ENCODE measurements at regions not wholly inside any gene's neighbourhood (a gene's known extent, or its start where the extent isn't known, plus 50 kb on each side); places are given as distances from the start of the nearest gene placed in this dataset.

DNA sequence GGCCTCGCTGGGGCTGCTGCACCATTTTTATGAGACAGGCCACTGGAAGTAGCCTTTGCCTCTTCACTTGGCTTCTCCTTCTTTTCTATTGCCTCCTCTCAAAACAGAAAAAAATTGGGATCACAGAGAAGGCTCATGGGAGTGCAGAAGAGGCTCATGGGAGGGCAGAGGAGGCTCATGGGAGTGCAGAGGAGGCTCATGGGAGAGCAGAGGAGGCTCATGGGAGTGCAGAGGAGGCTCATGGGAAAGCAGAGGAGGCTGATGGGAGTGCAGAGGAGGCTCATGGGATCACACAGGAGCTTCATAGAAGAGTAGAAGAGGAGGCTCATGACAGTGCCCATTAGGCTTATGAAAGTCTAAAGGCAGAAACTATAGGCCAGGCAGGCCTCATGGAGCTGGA, 211.2 kb downstream of the IRF8 start:
- DNase-seq (ENCODE audit: low read depth), result no peak

DNA sequence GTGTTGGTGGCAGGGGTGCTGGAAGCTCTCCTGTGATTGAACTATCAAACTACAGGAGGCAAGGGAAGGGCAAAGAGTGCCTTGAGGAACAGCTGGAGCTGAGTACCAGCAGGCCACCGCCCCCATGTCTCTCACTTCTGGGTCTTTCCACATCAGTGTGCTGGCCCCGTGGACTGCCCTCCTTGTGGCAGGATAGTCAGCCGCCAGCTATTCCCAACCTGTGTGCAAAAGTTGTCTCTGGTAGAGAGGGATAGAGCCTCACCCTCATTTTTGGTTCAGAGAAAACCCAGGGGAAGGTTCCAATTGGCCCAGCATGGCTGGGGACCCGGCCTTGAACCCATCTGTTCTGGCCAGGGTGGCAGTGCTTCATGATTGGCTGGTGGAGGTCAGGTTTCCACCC, 211.8 kb downstream of the IRF8 start:
- no peak for DNase-seq (ENCODE audit: low read depth)

DNA sequence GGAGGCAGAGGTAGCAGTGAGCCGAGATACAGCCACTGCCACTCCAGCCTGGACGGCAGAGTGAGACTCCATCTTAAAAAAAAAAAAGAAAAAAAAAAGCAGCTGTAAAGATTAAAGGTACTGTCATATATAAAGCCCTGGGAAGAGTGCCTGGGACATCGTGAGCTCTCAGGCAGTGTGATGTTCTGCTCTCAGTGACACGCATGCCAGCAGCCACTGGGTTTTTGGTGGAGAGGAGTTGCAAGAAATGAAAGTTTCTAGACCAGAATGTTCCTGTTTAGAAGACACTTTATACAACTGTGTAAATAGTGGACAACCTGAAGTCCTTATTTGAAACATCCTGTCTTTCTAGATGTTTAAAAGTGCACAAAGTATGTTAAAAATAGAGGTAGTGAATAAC, 213.2 kb downstream of the IRF8 start:
- no peak for DNase-seq (ENCODE audit: low read depth)

- no peak for DNase-seq (ENCODE audit: low read depth)
Observed at GRCh38 chr16:86117235-86117634, 218.3 kb downstream of the IRF8 start.

DNA sequence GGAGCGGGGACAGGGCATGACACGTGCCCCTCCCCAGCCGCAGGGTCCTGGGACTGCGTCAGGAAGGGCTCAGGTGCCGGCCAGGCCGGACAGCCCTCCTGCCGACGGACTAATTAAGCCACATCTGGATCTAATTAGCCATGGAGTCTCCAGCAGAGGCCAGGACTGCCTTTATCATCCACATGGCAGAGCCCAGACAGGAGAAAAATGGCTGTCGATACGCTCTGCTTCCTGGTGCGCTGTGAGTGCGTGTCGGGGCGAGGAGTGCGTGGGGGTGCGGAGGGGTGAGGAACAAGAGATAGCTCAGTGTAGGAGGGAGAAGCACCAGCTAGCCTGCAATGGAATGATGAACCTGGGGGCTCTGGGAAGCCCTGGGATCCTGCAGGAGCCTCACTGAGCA, 218.8 kb downstream of the IRF8 start:
- DNase-seq (ENCODE audit: low read depth), result no peak

DNA sequence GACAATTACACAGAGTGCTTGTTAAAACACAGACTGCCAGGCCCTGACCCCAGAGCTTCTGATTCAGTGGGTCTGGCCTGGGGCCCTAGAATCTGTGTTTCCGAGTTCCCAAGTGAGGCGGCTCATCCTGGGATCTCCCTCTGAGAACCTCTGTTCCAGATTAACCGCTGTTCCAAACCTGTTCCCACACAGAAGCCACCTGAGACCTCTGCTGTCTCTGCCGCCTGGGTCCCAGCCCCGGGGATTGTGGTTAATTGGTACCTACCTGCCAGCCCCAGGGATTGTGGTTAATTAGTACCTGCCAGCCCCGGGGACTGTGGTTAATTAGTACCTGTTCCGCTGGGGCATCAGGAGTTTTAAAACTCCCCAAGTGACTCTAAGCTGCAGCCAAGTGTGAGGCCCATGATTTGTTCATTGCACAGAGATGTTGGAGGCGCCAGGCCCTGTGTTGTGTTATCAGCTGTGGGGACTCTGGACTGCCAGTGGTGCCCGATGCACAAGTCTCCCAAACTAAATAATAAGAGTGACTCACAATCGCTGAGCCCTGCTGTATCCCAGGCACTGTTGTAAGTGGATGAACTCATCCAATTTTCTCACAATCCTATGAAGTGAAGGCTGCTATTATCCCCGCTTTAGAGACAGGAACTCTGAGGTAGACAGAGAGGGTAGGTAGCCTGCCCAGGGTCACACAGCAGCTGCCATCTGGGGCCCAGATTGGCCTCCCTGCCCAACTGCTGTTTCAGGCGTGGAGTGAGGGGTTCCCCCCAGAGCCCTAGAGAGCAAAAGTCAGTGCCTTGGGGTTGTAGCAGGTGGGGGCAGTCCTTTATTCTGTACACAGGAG, 219.7 kb downstream of the IRF8 start:
- DNase-seq (ENCODE audit: low read depth), result no peak

DNA sequence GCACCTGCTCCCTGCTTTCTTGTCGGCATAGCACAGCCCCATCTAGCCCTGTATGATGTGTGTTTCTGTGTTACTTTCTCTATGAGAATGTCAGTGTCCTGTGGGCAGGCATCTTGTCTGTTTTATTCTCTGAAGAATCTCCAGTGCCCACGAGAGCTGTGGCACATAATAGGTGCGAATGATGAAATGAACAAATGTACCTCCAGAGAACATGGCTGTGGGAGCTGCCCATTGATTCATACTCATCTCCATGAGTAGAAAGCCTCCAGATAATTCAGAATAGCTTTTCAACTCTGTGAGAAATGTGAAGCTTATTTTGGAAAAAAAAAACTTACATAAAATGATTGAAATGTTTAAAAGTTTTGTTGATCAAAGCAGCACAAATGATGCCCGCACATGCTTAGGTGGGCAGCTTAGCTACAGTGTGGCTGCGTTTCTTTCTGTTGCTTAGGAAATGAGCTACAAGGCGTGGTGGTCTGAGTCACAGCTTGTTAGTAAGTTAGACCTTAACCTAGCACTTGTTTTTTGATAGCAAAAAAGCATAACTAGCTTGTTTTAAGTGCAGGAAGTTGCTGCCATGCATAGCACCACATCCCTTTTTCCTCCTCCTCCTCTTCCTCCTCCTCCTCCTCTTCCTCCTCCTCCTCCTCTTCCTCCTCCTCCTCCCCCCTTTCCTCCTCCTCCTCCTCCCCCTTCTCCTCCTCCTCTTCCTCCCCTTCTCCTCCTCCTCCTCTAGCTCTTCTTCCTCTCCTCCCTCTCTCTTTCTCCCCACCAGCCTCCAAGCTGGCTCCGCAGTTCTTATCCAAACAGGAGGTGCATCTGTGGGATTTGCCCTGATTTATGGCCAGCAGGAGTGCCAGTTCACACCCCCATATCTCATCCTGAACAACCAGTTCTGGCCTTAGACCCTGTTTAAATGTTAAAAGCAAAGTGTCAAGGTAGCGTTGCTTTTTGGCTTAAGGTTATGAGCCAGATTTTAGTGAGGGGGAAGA, 221.5 kb downstream of the IRF8 start:
- no peak for DNase-seq (ENCODE audit: low read depth)

DNA sequence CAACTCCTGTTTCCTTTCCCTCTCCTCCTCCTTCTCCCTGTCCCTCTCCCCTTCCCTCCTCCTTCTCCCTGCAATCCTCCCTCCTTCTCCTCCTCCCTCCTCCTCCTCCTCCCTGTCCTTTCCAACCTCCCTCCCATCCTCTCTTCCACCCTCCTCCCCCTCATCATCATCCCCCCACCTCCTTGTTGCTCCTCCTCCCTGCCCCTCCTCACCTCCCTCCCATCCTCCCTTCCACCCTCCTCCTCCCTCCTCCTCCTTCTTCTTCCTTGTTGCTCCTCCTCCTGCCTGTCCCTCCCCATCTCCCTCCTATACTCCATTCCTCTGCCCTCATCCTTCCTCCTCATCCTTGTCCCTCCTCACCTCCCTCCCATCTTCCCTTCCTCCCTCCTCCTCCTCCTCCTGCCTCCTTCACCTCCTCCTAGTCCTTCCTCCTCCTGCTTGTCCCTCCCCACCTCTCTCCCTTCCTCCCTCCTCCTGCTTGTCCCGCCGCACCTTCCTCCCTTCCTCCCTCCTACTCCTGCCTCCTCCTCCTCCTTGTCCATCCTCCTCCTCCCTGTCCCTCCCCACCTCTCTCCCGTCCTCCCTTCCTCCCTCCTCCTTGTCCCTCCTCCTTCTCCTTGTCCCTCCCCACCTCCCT, 222.5 kb downstream of the IRF8 start:
- DNase-seq (ENCODE audit: low read depth), result no peak

GRCh38 chr16:86122681-86123342, 223.8 kb downstream of the IRF8 start:
- no peak for DNase-seq (ENCODE audit: low read depth)

DNA sequence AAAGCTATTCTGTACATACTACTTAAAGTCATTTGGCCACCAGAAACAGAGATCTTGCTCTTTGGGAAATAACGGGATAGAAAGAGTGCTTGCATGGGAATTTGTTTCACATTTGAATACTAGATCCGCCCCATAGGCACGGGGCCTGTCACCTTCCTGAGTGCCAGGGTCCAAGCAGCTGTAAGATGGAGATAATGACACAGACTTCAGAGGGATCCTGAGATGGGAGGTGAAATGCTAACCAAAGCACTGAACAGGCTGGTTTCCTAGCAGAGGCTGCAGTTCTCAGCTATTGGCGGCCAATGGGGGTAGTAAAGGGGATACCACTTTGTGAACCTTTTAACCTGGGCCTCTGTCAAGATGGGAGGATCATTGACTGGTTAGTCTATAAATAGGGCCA, 225.4 kb downstream of the IRF8 start:
- DNase-seq (ENCODE audit: low read depth), result no peak

- no peak for DNase-seq (ENCODE audit: low read depth)
Observed at GRCh38 chr16:86126891-86127290, 227.9 kb downstream of the IRF8 start.

GRCh38 chr16:86127366-86127765, 228.4 kb downstream of the IRF8 start:
- no peak for DNase-seq (ENCODE audit: low read depth)

GRCh38 chr16:86128246-86128645, 229.3 kb downstream of the IRF8 start:
- no peak for DNase-seq (ENCODE audit: low read depth)

- DNase-seq (ENCODE audit: low read depth), result no peak
Observed at GRCh38 chr16:86129541-86129940, 230.6 kb downstream of the IRF8 start.

DNA sequence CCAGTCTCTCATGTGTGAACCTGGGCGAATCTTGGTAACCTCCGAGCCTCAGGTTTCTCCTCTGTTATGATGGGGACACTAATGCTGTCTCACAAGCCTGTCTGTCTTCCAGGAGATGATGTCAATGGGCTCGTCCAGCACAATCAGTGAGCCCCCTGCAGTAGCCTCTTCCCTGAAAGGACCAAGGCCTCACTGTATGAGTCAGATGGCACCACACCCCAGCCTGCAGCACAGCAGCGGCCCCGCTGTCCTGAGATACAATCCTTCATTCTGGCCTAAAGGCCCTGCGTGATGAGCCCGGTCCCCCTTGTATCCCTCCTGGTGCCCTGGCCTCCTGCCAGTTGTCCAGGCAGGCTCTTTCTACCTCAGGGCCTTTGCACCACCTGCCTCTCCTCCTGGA, 234.4 kb downstream of the IRF8 start:
- no peak for DNase-seq (ENCODE audit: low read depth)

DNA sequence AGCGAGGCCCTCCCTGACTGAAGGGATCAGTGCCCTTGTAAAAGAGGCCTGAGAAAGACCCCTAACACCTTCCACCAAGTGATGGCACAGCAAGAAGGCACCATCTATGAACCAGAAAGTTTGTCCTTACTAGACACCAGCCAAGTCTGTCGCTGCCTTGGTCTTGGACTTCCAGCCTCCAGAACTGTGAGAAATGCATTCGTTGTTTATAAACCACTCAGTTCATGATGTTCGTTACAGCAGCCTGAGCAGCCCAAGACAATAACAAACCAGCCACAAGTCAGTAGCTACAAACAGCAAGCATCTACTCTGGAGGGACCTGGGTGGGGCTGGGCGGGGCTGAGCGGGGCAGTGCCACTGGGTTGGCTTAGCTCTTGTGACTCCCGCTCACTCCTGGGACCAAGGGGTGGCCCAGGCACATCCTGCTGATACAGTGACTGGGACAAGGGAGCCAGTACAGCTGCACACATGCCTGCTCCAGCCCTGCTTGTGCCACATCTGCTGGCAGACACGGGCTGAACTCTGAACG, 234.9 kb downstream of the IRF8 start:
- DNase-seq (ENCODE audit: low read depth), result no peak

DNA sequence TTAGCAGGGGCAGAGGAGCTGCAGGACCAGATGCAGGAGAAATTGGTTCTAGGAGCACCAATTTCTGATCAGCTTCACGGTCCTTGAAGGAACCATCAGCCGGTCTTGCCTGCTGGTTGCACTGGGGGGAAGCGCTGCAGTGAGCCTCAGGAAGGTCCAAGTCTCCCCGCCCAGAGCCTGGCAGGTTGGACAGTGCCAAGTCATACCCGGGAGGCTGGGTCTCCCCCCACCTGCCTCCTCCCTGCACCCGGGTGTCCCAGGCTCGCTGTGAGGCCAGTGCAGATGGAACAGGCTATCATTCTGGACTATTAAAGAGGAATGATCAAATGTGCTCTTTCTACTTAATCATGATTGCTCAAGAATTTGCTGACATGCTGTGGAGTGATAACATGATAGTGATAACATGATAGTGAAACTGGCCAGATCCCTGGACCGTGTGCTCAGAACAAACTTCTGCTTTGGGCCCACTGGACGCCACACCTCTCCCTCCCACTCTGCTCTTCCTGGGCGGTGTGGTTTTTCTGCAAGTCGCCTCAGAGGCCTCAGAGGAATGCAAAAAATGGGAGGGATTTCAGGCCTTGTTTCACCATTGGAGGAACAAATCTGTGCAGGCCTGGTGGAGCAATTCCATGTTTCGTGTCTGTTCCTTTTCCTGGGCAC, 236.0 kb downstream of the IRF8 start:
- DNase-seq (ENCODE audit: low read depth), result no peak

GRCh38 chr16:86137359-86137758, 238.4 kb downstream of the IRF8 start:
- DNase-seq (ENCODE audit: low read depth), result no peak

DNA sequence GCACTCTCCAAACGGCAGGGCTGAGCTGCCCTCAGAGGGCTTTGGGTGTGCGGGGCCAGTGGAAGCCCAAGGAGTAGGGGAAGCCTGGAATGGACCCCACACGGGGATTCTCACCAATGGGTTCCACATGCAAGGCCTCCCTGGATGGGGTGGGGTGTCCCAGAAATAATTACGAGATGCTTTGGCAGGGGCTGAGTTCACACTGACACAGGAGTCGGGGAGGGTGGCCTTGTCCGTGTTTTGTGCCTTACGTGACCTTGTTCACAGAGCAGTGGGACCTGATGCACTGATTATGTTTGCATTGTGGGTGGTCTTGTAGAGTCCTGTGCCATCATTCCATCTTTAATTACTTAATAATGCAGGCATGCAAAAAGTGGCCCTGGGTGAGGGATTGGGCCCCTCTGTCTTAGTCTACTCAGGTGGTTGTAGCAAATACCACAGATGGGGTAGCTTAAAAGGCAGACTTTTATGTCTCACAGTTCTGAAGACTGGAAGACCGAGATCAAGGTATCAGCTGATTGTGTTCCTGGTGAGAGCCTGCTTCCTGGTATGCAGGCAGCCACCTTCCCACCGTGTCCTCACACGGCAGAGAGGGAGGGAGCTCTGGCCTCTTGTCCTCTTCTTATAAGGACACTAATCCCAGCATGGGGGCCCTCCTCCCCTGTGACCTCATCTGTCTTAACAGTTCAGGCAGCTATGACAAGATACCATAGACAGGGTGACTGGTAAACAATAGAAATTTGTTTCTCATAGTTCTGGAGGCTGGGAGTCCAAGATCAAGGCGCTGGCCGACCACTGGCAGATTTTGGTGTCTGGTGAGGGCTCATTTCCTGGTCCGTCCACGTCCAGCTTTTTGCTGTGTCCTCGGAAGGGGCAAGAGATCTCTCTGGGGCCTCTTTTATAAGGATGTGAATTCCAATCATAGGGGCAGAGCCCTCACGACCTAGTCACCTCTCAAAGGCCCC, 239.4 kb downstream of the IRF8 start:
- no peak for DNase-seq (ENCODE audit: low read depth)

DNA sequence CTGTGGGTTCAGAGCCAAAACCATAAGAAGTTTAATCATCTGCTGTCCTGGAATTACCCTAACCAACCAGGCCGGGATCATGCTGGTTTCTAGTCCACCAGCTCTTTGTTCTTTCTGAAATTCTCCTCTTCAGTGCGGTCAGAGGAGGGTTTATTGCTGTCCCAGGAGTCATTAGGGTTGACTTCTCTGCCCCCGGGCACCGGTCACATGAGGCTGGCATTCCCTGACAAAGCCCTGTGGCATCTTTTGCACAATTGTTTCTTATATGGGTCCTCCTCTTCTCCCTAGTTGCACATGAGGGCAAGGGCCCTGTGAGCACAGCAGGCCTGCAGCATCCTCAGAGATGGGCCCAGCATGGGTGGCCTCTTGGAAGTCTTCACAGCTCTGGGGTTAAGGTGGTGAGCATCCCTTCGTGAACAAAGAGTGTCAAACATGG, 243.9 kb downstream of the IRF8 start:
- no peak for DNase-seq (ENCODE audit: low read depth)
